Testis (tissue), 2 donors: ENCODE measurements at regions not wholly inside any gene's neighbourhood (a gene's known extent, or its start where the extent isn't known, plus 50 kb on each side); places are given as distances from the start of the nearest gene placed in this dataset.

ENCODE experiments used
- small RNA-seq, 2 donors: library from RNA; depleted of rRNA; stranded (forward); fragments of <200 nt; gene quantifications; one replicate each; pipeline ENCODE3, GENCODE V24; 2016

Small RNA genes in the stretch of these regions (small RNA-seq; reads per million reads assigned to genes)
- gene AC022513.1 = 0 reads per million in 2 donors
